Right atrium auricular region (tissue), 2 donors: ENCODE measurements at regions not wholly inside any gene's neighbourhood (a gene's known extent, or its start where the extent isn't known, plus 50 kb on each side); places are given as distances from the start of the nearest gene placed in this dataset.

Experiments used
- DNase-seq: peaks from one replicate; pipeline ENCODE4 v3.0.0-alpha.2; 2019; ENCODE audit warnings: low spot score
- H3K27ac ChIP-seq, 2 donors: fragments of 200-600 bp; sonication (generic); 1 replicate in 1 of 2; 2 replicates in 1 of 2; pipeline ENCODE4 v1.5.1; 2016 to 2019
- H3K27me3 ChIP-seq, 2 donors: fragments of 200-600 bp; sonication (generic); one replicate each; pipeline versions ENCODE4 v1.5.1 to v1.6.0; 2017 to 2019
- H3K36me3 ChIP-seq: fragments of 200-600 bp; sonication (generic); one replicate; pipeline ENCODE4 v1.5.1; 2016
- H3K4me1 ChIP-seq, 2 donors: fragments of 200-600 bp; sonication (generic); one replicate each; pipeline versions ENCODE4 v1.5.1 to v1.6.0; 2017 to 2019
- H3K4me3 ChIP-seq, 2 donors: fragments of 200-600 bp; sonication (generic); 1 replicate in 1 of 2; 2 replicates in 1 of 2; pipeline ENCODE4 v1.5.1; 2017 to 2019; ENCODE audit warnings: mild to moderate bottlenecking in 1 of 2, moderate library complexity in 1 of 2
- H3K9me3 ChIP-seq, 2 donors: fragments of 200-600 bp; sonication (generic); one replicate each; pipeline ENCODE4 v1.5.1; 2019
- CTCF ChIP-seq, 2 donors: fragments of 200-600 bp; sonication (generic); IDR thresholded peaks; one replicate each; pipeline ENCODE4 v1.5.1; 2019; ENCODE audit warnings: antibody characterized with exemption in 2 of 2

DNA sequence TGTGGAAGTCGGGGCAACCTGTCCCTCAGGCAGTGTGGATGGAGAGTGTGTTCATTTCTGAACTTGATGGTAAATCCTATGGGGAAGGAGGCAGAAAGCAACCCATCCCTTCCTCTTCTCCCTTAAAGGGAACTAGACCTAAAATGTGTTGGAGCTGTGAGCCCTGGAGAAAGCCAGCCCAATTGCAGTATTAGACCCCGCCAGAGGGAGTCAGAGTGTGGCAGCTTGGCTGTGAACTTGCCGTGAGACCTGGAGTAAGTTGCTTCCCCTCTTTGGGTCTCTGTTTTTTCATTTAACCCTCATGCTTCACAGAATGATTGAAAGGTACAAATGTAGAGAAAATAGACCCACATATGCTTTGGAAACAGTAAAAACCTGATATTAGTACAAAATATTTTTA lies 108.7 kb upstream of the PAK3 start:
- Histone ChIP-seq H3K9me3 (no peaks in the 10 kb centered on the region), H3K36me3 (no peaks in the 10 kb centered on the region), H3K27ac (no peak overlapping the region), H3K4me1 (no peaks in the 10 kb centered on the region), H3K27me3 (no peaks in the 10 kb centered on the region), H3K4me3 (no peak overlapping the region)
- no peak for TF ChIP-seq CTCF (IDR thresholded peaks at IDR 0.05)
- no peak for DNase-seq

DNA sequence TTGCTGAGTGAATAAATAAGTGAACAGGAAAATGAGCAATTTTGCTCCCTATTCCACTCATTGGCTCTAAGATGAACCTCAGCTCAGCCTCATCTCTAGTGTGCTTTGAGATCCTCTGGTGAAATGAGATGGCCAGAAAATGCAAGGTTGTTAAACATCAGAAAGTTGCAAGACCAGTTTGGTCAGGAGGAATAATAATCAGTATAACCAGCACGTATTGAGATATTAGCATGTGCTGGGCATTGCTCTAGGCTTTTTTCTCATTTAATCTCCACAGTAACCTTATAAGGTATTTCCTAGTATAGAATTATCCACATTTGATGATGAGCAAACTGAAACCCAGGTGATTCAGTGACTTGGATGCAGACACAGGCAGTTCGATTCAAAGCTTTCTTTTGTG lies 110.5 kb upstream of the PAK3 start:
- Histone ChIP-seq H3K36me3 (no peaks in the 10 kb centered on the region), H3K27me3 (no peaks in the 10 kb centered on the region), H3K4me3 (no peak overlapping the region), H3K27ac (no peak overlapping the region), H3K4me1 (no peaks in the 10 kb centered on the region), H3K9me3 (no peaks in the 10 kb centered on the region)
- DNase-seq, result no peak
- TF ChIP-seq CTCF (IDR thresholded peaks at IDR 0.05), result no peak

DNA sequence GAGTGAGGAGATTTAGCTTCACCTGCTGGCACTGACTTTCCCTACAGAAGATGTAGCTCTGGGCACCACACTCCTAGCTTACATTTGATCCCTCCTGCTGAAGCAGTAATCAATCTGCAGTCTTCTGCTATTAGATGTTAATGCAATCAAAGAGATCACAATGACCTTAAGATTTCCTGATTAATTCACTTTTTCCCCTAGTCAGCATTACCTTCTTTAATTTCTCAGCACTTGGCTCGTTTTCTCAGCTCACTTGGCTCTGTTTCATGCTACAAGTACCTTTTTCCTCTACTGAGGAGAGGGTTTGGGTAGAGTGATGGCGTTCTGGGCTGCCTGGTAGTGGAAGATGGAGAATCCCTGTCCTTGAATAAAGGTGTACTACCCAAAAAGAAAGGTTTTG lies 113.0 kb upstream of the PAK3 start:
- DNase-seq, result no peak
- Histone ChIP-seq H3K9me3 (no peaks in the 10 kb centered on the region), H3K36me3 (no peaks in the 10 kb centered on the region), H3K4me1 (no peaks in the 10 kb centered on the region), H3K27ac (no peak overlapping the region), H3K27me3 (no peaks in the 10 kb centered on the region), H3K4me3 (no peak overlapping the region)
- TF ChIP-seq CTCF (IDR thresholded peaks at IDR 0.05), result no peak

- Histone ChIP-seq H3K4me1 (no peaks in the 10 kb centered on the region), H3K27ac (no peak overlapping the region), H3K36me3 (no peaks in the 10 kb centered on the region), H3K4me3 (no peak overlapping the region), H3K27me3 (no peaks in the 10 kb centered on the region), H3K9me3 (no peaks in the 10 kb centered on the region)
- TF ChIP-seq CTCF (IDR thresholded peaks at IDR 0.05), result no peak
- DNase-seq, result no peak
Measured at GRCh38 chrX:110966839-110967238, 129.2 kb upstream of the PAK3 start.

DNA sequence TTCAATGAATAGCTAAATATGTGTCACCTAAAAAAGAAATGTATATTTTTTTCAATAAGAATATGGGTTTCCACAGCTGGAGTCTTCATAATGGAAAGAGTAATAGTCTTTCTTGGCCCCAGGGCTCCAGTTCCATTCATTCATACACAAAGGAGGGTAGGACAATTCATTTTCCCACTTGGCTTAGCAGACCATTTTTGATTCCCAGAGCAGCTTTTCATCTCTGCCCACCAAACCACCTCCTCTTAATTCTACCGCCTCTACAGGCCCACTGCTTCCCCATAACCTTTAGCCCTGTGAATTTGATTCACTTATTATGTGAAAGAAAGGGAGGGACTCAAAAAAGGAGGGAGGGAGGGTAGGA lies 129.9 kb upstream of the PAK3 start:
- Histone ChIP-seq H3K4me3 (no peak overlapping the region), H3K27me3 (no peaks in the 10 kb centered on the region), H3K27ac (no peak overlapping the region), H3K9me3 (no peaks in the 10 kb centered on the region), H3K4me1 (no peaks in the 10 kb centered on the region), H3K36me3 (no peaks in the 10 kb centered on the region)
- no peak for TF ChIP-seq CTCF (IDR thresholded peaks at IDR 0.05)
- no peak for DNase-seq

DNA sequence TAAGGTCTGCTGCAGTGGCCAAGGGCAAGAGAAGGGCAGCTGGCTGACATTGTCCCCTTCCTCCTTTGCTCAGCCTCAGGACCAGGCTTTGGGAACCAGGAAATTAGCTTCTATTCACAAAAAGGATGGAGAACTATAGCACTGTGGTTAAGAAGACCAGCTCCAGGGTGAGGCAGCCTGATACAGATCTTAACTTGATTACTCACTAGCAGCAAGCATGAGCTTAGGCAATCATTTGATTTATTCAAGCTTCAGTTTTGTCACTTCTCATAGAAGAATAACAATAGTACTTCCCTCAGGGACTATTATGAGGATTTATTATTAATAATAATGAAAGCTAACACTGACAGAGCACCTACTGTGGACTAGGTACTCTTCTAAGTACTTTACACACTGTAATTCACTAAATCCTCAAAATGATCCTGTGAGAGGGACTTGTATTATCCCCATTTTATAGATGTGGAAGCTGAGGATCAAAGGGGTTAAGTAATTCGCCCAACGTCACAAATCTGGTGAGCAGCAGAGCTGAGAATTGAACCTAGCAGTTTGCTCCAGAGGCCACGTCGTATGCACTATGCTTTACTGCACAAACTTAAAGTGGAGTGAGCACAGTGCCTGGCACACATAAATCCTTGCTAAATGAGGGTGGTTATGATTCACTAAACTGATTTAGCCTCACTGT lies 130.4 kb upstream of the PAK3 start:
- Histone ChIP-seq H3K9me3 (no peaks in the 10 kb centered on the region), H3K27ac (no peak overlapping the region), H3K36me3 (no peaks in the 10 kb centered on the region), H3K4me1 (no peaks in the 10 kb centered on the region), H3K27me3 (no peaks in the 10 kb centered on the region), H3K4me3 (no peak overlapping the region)
- no peak for DNase-seq
- no peak for TF ChIP-seq CTCF (IDR thresholded peaks at IDR 0.05)
